ENCODE measurements at regions not wholly inside any gene's neighbourhood (a gene's known extent, or its start where the extent isn't known, plus 50 kb on each side); places are given as distances from the start of the nearest gene placed in this dataset.

GRCh38 chr14:71208702-71209357, 301.6 kb downstream of the PCNX1 start:
- TF ChIP-seq CTCF (IDR thresholded peaks at IDR 0.05; ENCODE audit: insufficient read depth, low read length, poor library complexity, severe bottlenecking) (no peak), EZH2phosphoT487 (conservative IDR thresholded peaks at IDR 0.05; ENCODE audit: low read length) (no peak)

All from SU-DHL-6 (cell line).